HCT116 (cell line): ENCODE measurements at regions not wholly inside any gene's neighbourhood (a gene's known extent, or its start where the extent isn't known, plus 50 kb on each side); places are given as distances from the start of the nearest gene placed in this dataset.

Source experiments
- ATAC-seq: fragments of 200-7000 bp; cut with Tn5 transposase; 2 replicates; pipeline ENCODE4 v1.9.1; 2020; ENCODE audit warnings: mild to moderate bottlenecking, moderate library complexity
- BruUV-seq: library from RNA; stranded (reverse); fragments of 400-500 nt; replicated peaks from 2 replicates; lab custom pipeline; 2021; lab: Mats Ljungman, UMichigan
- CTCF ChIA-PET: fragments of 300-600 bp; sonication (Branson Sonifier 250); formaldehyde crosslinking; loops from one replicate; lab custom pipeline; 2021; ENCODE audit warnings: antibody characterized with exemption; lab: Charles Lee
- POLR2A ChIA-PET: fragments of 300-600, 350-600 bp; sonication (Branson Sonifier 250); formaldehyde crosslinking; loops from one replicate; lab custom pipeline; 2021; ENCODE audit warnings: antibody characterized with exemption; lab: Charles Lee
- RAD21 ChIA-PET, 2 experiments: fragments of 300-600 bp; sonication (Branson Sonifier 250); formaldehyde crosslinking; loops; one replicate each; lab custom pipeline; 2023; ENCODE audit warnings: low total read pairs in 2 of 2; ENCODE audit not compliant: uncharacterized antibody in 2 of 2, unreplicated experiment in 2 of 2, low non-redundant PET in 1 of 2; lab: Charles Lee
- DNase-seq: peaks from one replicate; pipeline ENCODE4 v3.0.0-alpha.2; 2010; ENCODE audit warnings: low read depth, low spot score
- H2AFZ ChIP-seq: fragments of 200-600 bp; shearing (Covaris generic), sonication (generic); 2 replicates; pipeline ENCODE4 v1.6.1; 2017; ENCODE audit warnings: low read depth, mixed run types, mixed read lengths, antibody characterized with exemption, low read length; ENCODE audit not compliant: poor library complexity, severe bottlenecking
- H3K27ac ChIP-seq: 2 replicates; pipeline ENCODE4 v1.5.1; 2012; ENCODE audit warnings: low read depth, low read length
- H3K27me3 ChIP-seq: fragments of 200-600 bp; sonication (generic); 2 replicates; pipeline ENCODE4 v1.6.1; 2016; ENCODE audit warnings: mixed run types, low read length, mixed read lengths; ENCODE audit not compliant: insufficient read depth
- H3K36me3 ChIP-seq, 2 experiments: fragments of 200-500 bp in 1 of 2; fragments of 200-600 bp in 1 of 2; sonication (Bioruptor generic) in 1 of 2; sonication (generic) in 1 of 2; 2 replicates each; pipeline versions ENCODE4 v1.5.1 to v1.6.1; 2014 to 2016; ENCODE audit warnings: low read length in 2 of 2, inconsistent platforms in 1 of 2, mixed read lengths in 1 of 2, mixed run types in 1 of 2; ENCODE audit not compliant: insufficient read depth in 2 of 2, control insufficient read depth in 1 of 2
- H3K4me1 ChIP-seq, 2 experiments: fragments of 200-600 bp in 1 of 2; sonication (generic) in 1 of 2; 2 replicates each; pipeline versions ENCODE4 v1.5.1 to v1.6.1; 2012 to 2017; ENCODE audit warnings: low read length in 2 of 2, inconsistent platforms in 1 of 2, mild to moderate bottlenecking in 1 of 2, mixed read lengths in 1 of 2, mixed run types in 1 of 2, moderate library complexity in 1 of 2; ENCODE audit not compliant: insufficient read depth in 2 of 2, control insufficient read depth in 1 of 2
- H3K4me2 ChIP-seq: fragments of 200-600 bp; sonication (generic); 2 replicates; pipeline ENCODE4 v1.6.1; 2017; ENCODE audit warnings: mixed run types, low read length, mixed read lengths
- H3K4me3 ChIP-seq, 2 experiments: fragments of 200-600 bp in 1 of 2; sonication (generic) in 1 of 2; replicated peaks in 1 of 2; 2 replicates each; pipeline ENCODE4 v1.5.1; 2011 to 2016; ENCODE audit warnings: low read length in 2 of 2, control low read depth in 1 of 2, low read depth in 1 of 2, mild to moderate bottlenecking in 1 of 2, mixed read lengths in 1 of 2, mixed run types in 1 of 2
- H3K79me2 ChIP-seq: fragments of 200-600 bp; sonication (generic); 2 replicates; pipeline ENCODE4 v1.6.1; 2017; ENCODE audit warnings: mild to moderate bottlenecking, mixed run types, low read length, moderate library complexity, mixed read lengths; ENCODE audit not compliant: insufficient read depth
- H3K9ac ChIP-seq: fragments of 200-600 bp; sonication (generic); 2 replicates; pipeline ENCODE4 v1.6.1; 2016; ENCODE audit warnings: low read length, mixed read lengths
- H3K9me2 ChIP-seq: fragments of 200-600 bp; sonication (generic), shearing (Covaris generic); 2 replicates; pipeline ENCODE4 v1.6.1; 2017; ENCODE audit warnings: mixed run types, mild to moderate bottlenecking, moderate library complexity; ENCODE audit not compliant: insufficient read depth
- H3K9me3 ChIP-seq, 2 experiments: fragments of 200-500 bp in 1 of 2; fragments of 200-600 bp in 1 of 2; sonication (Bioruptor generic) in 1 of 2; sonication (generic) in 1 of 2; 2 replicates each; pipeline ENCODE4 v1.6.1; 2014 to 2017; ENCODE audit warnings: low read length in 2 of 2, mixed read lengths in 2 of 2, inconsistent platforms in 1 of 2, low read depth in 1 of 2, mild to moderate bottlenecking in 1 of 2, mixed run types in 1 of 2, moderate library complexity in 1 of 2; ENCODE audit not compliant: control insufficient read depth in 1 of 2, insufficient read depth in 1 of 2
- H4K20me1 ChIP-seq: fragments of 200-600 bp; sonication (generic), shearing (Covaris generic); 2 replicates; pipeline ENCODE4 v1.6.1; 2017; ENCODE audit warnings: mixed run types, mild to moderate bottlenecking, moderate library complexity; ENCODE audit not compliant: insufficient read depth
- CBX3 ChIP-seq: IDR thresholded peaks from 2 replicates; pipeline ENCODE4 v1.6.1; 2012; ENCODE audit warnings: low read depth
- CEBPB ChIP-seq: IDR thresholded peaks from 2 replicates; pipeline ENCODE4 v1.6.1; 2012; ENCODE audit warnings: low read depth
- ELF1 ChIP-seq: IDR thresholded peaks from 2 replicates; pipeline ENCODE4 v1.6.1; 2012; ENCODE audit warnings: low read depth, borderline replicate concordance
- EZH2 ChIP-seq: fragments of 200-600 bp; sonication (generic); IDR thresholded peaks from 2 replicates; pipeline ENCODE4 v1.6.1; 2017; ENCODE audit warnings: antibody characterized with exemption, mixed run types
- EZH2phosphoT487 ChIP-seq: fragments of 200-600 bp; IDR thresholded peaks from 2 replicates; pipeline ENCODE4 v1.6.1; 2018; ENCODE audit warnings: antibody characterized with exemption, borderline replicate concordance
- FOSL1 ChIP-seq: IDR thresholded peaks from 2 replicates; pipeline ENCODE4 v1.6.1; 2012; ENCODE audit warnings: low read depth
- JUND ChIP-seq: IDR thresholded peaks from 2 replicates; pipeline ENCODE4 v1.6.1; 2012
- POLR2AphosphoS5 ChIP-seq: IDR thresholded peaks from 2 replicates; pipeline ENCODE4 v1.6.1; 2011; ENCODE audit warnings: mild to moderate bottlenecking, low read depth, low read length, moderate library complexity
- RAD21 ChIP-seq: IDR thresholded peaks from 2 replicates; pipeline ENCODE4 v1.6.1; 2012; ENCODE audit warnings: low read depth, mild to moderate bottlenecking
- SIN3A ChIP-seq: IDR thresholded peaks from 2 replicates; pipeline ENCODE4 v1.6.1; 2012; ENCODE audit warnings: low read depth
- SP1 ChIP-seq: IDR thresholded peaks from 2 replicates; pipeline ENCODE4 v1.6.1; 2012; ENCODE audit warnings: low read depth
- SRF ChIP-seq: IDR thresholded peaks from 2 replicates; pipeline ENCODE4 v1.6.1; 2012; ENCODE audit warnings: low read depth
- TCF7L2 ChIP-seq: IDR thresholded peaks from 2 replicates; pipeline ENCODE4 v1.7.0; 2011; ENCODE audit warnings: borderline replicate concordance, inconsistent platforms; ENCODE audit not compliant: insufficient read depth, insufficient read length; ENCODE audit errors: extremely low read depth
- YY1 ChIP-seq: IDR thresholded peaks from 2 replicates; pipeline ENCODE4 v1.6.1; 2011; ENCODE audit warnings: low read length, low read depth, moderate library complexity, mild to moderate bottlenecking; ENCODE audit not compliant: insufficient replicate concordance; ENCODE audit errors: extremely low read depth
- ZFX ChIP-seq: fragments of 450-650 bp; IDR thresholded peaks from 2 replicates; pipeline ENCODE4 v1.6.1; 2017
- ZNF274 ChIP-seq: fragments of 200-500 bp; sonication (Bioruptor generic); IDR thresholded peaks from 2 replicates; pipeline ENCODE4 v1.6.1; 2014; ENCODE audit warnings: mild to moderate bottlenecking, low read depth, low read length, inconsistent platforms
- intact Hi-C: fragments of 100-400 bp; cut with micrococcal nuclease; formaldehyde crosslinking; loops from 2 replicates; pipeline ENCODE4 v1.10.0; 2022
- TF ChIP-seq, protein P1 (sequence below): IDR thresholded peaks from 2 replicates; pipeline ENCODE4 v1.6.1; 2012
- TF ChIP-seq, protein P2 (sequence below): IDR thresholded peaks from 2 replicates; pipeline ENCODE4 v1.6.1; 2012
- TF ChIP-seq, protein P3 (sequence below): IDR thresholded peaks from 2 replicates; pipeline ENCODE4 v1.6.1; 2012; ENCODE audit warnings: low read depth

DNA sequence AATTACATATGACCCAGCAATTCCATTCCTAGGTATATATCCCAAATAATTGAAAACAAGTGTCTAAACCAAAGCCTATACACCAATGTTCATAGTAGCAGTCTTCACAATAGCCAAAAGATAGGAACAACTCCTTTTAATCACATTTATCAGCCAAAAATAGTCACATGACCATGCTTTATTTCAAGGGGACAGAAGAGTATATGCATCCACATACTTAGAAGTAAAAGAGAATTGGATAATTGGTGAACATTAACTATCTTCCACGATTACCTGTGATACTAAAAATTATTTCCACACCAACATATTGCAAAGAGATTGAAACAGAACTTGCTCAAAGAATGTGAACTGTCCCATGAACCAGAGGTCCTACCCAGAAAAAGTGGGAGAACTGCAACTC lies 51.8 kb upstream of the FOXE1 start:
- DNase-seq, result no peak
- Histone ChIP-seq H3K4me3 (no peak overlapping the region), H3K4me1 (peaks cover 19 to 33% of the 10 kb centered on the region in 2 experiments), H3K9me3 (no peaks in the 10 kb centered on the region), H3K79me2 (no peaks in the 10 kb centered on the region), H4K20me1 (no peaks in the 10 kb centered on the region), H3K4me2 (no peak overlapping the region), H3K9me2 (no peaks in the 10 kb centered on the region), H3K27ac (no peak overlapping the region), H3K36me3 (no peaks in the 10 kb centered on the region), H3K27me3 (no peaks in the 10 kb centered on the region), H3K9ac (no peak overlapping the region), H2AFZ (no peak overlapping the region)
- intact Hi-C loops, result no loop called here
- BruUV-seq, result no TSS peak
- ChIA-PET RAD21 (no interaction called here), POLR2A (no interaction called here), CTCF (no interaction called here)
- no peak for ATAC-seq
- TF ChIP-seq, protein P1, sequence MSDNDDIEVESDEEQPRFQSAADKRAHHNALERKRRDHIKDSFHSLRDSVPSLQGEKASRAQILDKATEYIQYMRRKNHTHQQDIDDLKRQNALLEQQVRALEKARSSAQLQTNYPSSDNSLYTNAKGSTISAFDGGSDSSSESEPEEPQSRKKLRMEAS, result no peak
- TF ChIP-seq SP1, result no peak
- no peak for TF ChIP-seq POLR2AphosphoS5
- no peak for TF ChIP-seq CEBPB
- no peak for TF ChIP-seq JUND
- no peak for TF ChIP-seq EZH2
- TF ChIP-seq YY1, result no peak
- no peak for TF ChIP-seq EZH2phosphoT487
- TF ChIP-seq TCF7L2, result no peak
- no peak for TF ChIP-seq ZFX
- TF ChIP-seq ZNF274, result no peak
- TF ChIP-seq FOSL1, result no peak
- TF ChIP-seq, protein P2, sequence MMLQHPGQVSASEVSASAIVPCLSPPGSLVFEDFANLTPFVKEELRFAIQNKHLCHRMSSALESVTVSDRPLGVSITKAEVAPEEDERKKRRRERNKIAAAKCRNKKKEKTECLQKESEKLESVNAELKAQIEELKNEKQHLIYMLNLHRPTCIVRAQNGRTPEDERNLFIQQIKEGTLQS, result no peak
- TF ChIP-seq ELF1, result no peak
- TF ChIP-seq, protein P3, sequence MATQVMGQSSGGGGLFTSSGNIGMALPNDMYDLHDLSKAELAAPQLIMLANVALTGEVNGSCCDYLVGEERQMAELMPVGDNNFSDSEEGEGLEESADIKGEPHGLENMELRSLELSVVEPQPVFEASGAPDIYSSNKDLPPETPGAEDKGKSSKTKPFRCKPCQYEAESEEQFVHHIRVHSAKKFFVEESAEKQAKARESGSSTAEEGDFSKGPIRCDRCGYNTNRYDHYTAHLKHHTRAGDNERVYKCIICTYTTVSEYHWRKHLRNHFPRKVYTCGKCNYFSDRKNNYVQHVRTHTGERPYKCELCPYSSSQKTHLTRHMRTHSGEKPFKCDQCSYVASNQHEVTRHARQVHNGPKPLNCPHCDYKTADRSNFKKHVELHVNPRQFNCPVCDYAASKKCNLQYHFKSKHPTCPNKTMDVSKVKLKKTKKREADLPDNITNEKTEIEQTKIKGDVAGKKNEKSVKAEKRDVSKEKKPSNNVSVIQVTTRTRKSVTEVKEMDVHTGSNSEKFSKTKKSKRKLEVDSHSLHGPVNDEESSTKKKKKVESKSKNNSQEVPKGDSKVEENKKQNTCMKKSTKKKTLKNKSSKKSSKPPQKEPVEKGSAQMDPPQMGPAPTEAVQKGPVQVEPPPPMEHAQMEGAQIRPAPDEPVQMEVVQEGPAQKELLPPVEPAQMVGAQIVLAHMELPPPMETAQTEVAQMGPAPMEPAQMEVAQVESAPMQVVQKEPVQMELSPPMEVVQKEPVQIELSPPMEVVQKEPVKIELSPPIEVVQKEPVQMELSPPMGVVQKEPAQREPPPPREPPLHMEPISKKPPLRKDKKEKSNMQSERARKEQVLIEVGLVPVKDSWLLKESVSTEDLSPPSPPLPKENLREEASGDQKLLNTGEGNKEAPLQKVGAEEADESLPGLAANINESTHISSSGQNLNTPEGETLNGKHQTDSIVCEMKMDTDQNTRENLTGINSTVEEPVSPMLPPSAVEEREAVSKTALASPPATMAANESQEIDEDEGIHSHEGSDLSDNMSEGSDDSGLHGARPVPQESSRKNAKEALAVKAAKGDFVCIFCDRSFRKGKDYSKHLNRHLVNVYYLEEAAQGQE, result no peak
- no peak for TF ChIP-seq RAD21
- TF ChIP-seq SRF, result no peak
- TF ChIP-seq CBX3, result no peak
- TF ChIP-seq SIN3A, result no peak
